H9 (cell line): ENCODE measurements at regions not wholly inside any gene's neighbourhood (a gene's known extent, or its start where the extent isn't known, plus 50 kb on each side); places are given as distances from the start of the nearest gene placed in this dataset.

ENCODE experiments used
- DNase-seq: peaks from one replicate; pipeline ENCODE4 v3.0.0-alpha.2; 2017
- H2AFZ ChIP-seq: one replicate; pipeline ENCODE4 v1.6.1; 2013; ENCODE audit warnings: mild to moderate bottlenecking, low read length, control low read depth, moderate library complexity
- H2AK5ac ChIP-seq: 2 replicates; pipeline ENCODE4 v1.6.1; 2013; ENCODE audit warnings: low read length, control low read depth, mixed read lengths; ENCODE audit not compliant: insufficient read length
- H2BK120ac ChIP-seq: one replicate; pipeline ENCODE4 v1.6.1; 2013; ENCODE audit warnings: low read depth, mild to moderate bottlenecking, low read length, control low read depth, inconsistent platforms; ENCODE audit not compliant: poor library complexity, severe bottlenecking
- H2BK12ac ChIP-seq: 2 replicates; pipeline ENCODE4 v1.6.1; 2013; ENCODE audit warnings: low read length, control low read depth, mixed read lengths, low read depth; ENCODE audit not compliant: insufficient read length
- H2BK15ac ChIP-seq: 2 replicates; pipeline ENCODE4 v1.6.1; 2013; ENCODE audit warnings: low read depth, low read length, control low read depth
- H2BK20ac ChIP-seq: one replicate; pipeline ENCODE4 v1.6.1; 2013; ENCODE audit warnings: low read depth, mild to moderate bottlenecking, low read length, control low read depth, inconsistent platforms; ENCODE audit not compliant: poor library complexity, severe bottlenecking
- H2BK5ac ChIP-seq: 2 replicates; pipeline ENCODE4 v1.6.1; 2013; ENCODE audit warnings: low read length, control low read depth, mixed read lengths; ENCODE audit not compliant: insufficient read length
- H3K14ac ChIP-seq: 2 replicates; pipeline ENCODE4 v1.6.1; 2013; ENCODE audit warnings: low read length, control low read depth; ENCODE audit not compliant: insufficient read depth
- H3K18ac ChIP-seq: 2 replicates; pipeline ENCODE4 v1.6.1; 2013; ENCODE audit warnings: low read depth, mild to moderate bottlenecking, mixed read lengths, low read length, control low read depth; ENCODE audit not compliant: insufficient read length
- H3K23ac ChIP-seq: 2 replicates; pipeline ENCODE4 v1.6.1; 2013; ENCODE audit warnings: low read length, control low read depth, mixed read lengths, low read depth; ENCODE audit not compliant: insufficient read length
- H3K23me2 ChIP-seq: 2 replicates; pipeline ENCODE4 v1.6.1; 2013; ENCODE audit warnings: low read depth, mild to moderate bottlenecking, mixed read lengths, low read length, control low read depth; ENCODE audit not compliant: insufficient read length, poor library complexity, severe bottlenecking
- H3K27ac ChIP-seq: 2 replicates; pipeline ENCODE4 v1.5.1; 2013; ENCODE audit warnings: low read length, control low read depth, mixed read lengths, low read depth; ENCODE audit not compliant: insufficient read length
- H3K27me3 ChIP-seq: 2 replicates; pipeline ENCODE4 v1.6.1; 2013; ENCODE audit warnings: low read length, control low read depth, inconsistent platforms; ENCODE audit not compliant: insufficient read depth
- H3K4ac ChIP-seq: 2 replicates; pipeline ENCODE4 v1.6.1; 2013; ENCODE audit warnings: low read depth, mild to moderate bottlenecking, control low read depth, inconsistent platforms, low read length, moderate library complexity
- H3K4me1 ChIP-seq: 2 replicates; pipeline ENCODE4 v1.6.1; 2013; ENCODE audit warnings: low read length, control low read depth, inconsistent platforms; ENCODE audit not compliant: insufficient read depth
- H3K4me2 ChIP-seq: 2 replicates; pipeline ENCODE4 v1.6.1; 2013; ENCODE audit warnings: low read length, control low read depth, mixed read lengths; ENCODE audit not compliant: insufficient read length, insufficient read depth
- H3K56ac ChIP-seq: 2 replicates; pipeline ENCODE4 v1.6.1; 2013; ENCODE audit warnings: low read depth, mild to moderate bottlenecking, mixed read lengths, low read length, control low read depth; ENCODE audit not compliant: insufficient read length
- H3K79me1 ChIP-seq: 2 replicates; pipeline ENCODE4 v1.6.1; 2013; ENCODE audit warnings: low read depth, mild to moderate bottlenecking, moderate library complexity, low read length, control low read depth, inconsistent platforms; ENCODE audit not compliant: insufficient read depth, poor library complexity, severe bottlenecking
- H3K79me2 ChIP-seq: 2 replicates; pipeline ENCODE4 v1.6.1; 2013; ENCODE audit warnings: low read length, control low read depth, inconsistent platforms; ENCODE audit not compliant: insufficient read depth
- H3K9ac ChIP-seq: 2 replicates; pipeline ENCODE4 v1.6.1; 2013; ENCODE audit warnings: low read length, control low read depth, mixed read lengths; ENCODE audit not compliant: insufficient read length; ENCODE audit errors: extremely low read depth
- H3K9me3 ChIP-seq: one replicate; pipeline ENCODE4 v1.6.1; 2013; ENCODE audit warnings: low read depth, low read length, inconsistent platforms; ENCODE audit not compliant: control insufficient read depth
- H3T11ph ChIP-seq: one replicate; pipeline ENCODE4 v1.6.1; 2013; ENCODE audit warnings: mild to moderate bottlenecking, low read length, control low read depth, inconsistent platforms
- H4K20me1 ChIP-seq: one replicate; pipeline ENCODE4 v1.6.1; 2013; ENCODE audit not compliant: control insufficient read depth, insufficient read length, insufficient read depth
- H4K5ac ChIP-seq: 2 replicates; pipeline ENCODE4 v1.6.1; 2013; ENCODE audit warnings: low read depth, mild to moderate bottlenecking, mixed read lengths, low read length, control low read depth; ENCODE audit not compliant: insufficient read length
- H4K8ac ChIP-seq: replicated peaks from 2 replicates; pipeline ENCODE4 v1.6.1; 2013; ENCODE audit warnings: low read length, control low read depth, mixed read lengths, low read depth; ENCODE audit not compliant: insufficient read length
- H4K91ac ChIP-seq: 2 replicates; pipeline ENCODE4 v1.6.1; 2013; ENCODE audit warnings: low read depth, mild to moderate bottlenecking, moderate library complexity, mixed read lengths, low read length, control low read depth; ENCODE audit not compliant: insufficient read length
- H3K27ac Mint-ChIP-seq, 3 experiments: 2 replicates in 2 of 3; 3 replicates in 1 of 3; pipeline ENCODE4 v1.8.0; 2020 to 2021; ENCODE audit warnings: mixed read lengths in 3 of 3, mild to moderate bottlenecking in 1 of 3, moderate library complexity in 1 of 3
- H3K27me3 Mint-ChIP-seq: 2 replicates; pipeline ENCODE4 v1.8.0; 2021; ENCODE audit warnings: low read depth, mild to moderate bottlenecking, moderate library complexity, mixed read lengths
- H3K36me3 Mint-ChIP-seq, 3 experiments: 2 replicates in 2 of 3; 3 replicates in 1 of 3; pipeline ENCODE4 v1.8.0; 2020 to 2021; ENCODE audit warnings: low read depth in 3 of 3, mixed read lengths in 3 of 3; ENCODE audit not compliant: insufficient read depth in 1 of 3
- H3K4me1 Mint-ChIP-seq, 2 experiments: 2 replicates each; pipeline ENCODE4 v1.8.0; 2020; ENCODE audit warnings: mixed read lengths in 2 of 2
- H3K4me3 Mint-ChIP-seq, 2 experiments: 2 replicates in 1 of 2; 3 replicates in 1 of 2; pipeline ENCODE4 v1.8.0; 2020 to 2021; ENCODE audit warnings: mild to moderate bottlenecking in 2 of 2, mixed read lengths in 2 of 2, moderate library complexity in 1 of 2
- H3K9me3 Mint-ChIP-seq, 2 experiments: 2 replicates in 1 of 2; 3 replicates in 1 of 2; pipeline ENCODE4 v1.8.0; 2020; ENCODE audit warnings: mild to moderate bottlenecking in 2 of 2, mixed read lengths in 2 of 2, moderate library complexity in 1 of 2
- WGBS: extraction: QIAGEN DNeasy Blood & Tissue Kit; methylation state at CpG from one replicate; pipeline ENCODE4 v1.1.7; 2013; ENCODE audit warnings: missing lambda C conversion rate, low lambda C conversion rate, mixed read lengths; ENCODE audit not compliant: insufficient read length; ENCODE audit errors: extremely low coverage; 5-methylcytosine and 5-hydroxymethylcytosine counted together
- TF ChIP-seq, protein P1 (sequence below): fragments of 200-600 bp; sonication (generic); conservative IDR thresholded peaks from 3 replicates; pipeline ENCODE4 v1.8.0; 2021; ENCODE audit warnings: antibody characterized with exemption, mild to moderate bottlenecking

DNA sequence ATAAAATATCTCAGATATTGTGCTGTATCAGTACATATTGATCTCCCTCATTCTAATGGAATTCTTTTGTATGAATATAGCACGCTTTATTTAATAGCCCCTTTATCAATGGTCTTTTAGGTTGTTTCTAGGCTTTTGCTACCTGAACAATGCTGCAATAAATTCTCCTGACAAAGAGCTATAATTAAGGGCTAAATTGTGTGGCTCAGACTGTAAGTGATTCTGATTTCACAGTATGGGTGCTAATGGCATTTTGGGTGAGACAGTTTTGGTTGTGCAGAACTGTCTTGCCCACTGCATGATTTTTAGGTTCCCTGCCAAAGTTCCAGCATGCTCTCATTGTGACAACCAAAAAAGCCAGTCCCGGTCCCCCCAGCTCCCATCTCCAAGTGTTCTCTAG lies 363.2 kb downstream of the REEP3 start:
- Mint-ChIP-seq H3K4me3 (no peak overlapping the region), H3K27ac (no peak overlapping the region; a peak in 1 of 7 replicates), H3K4me1 (peaks cover 17 to 26% of the 10 kb centered on the region in 2 experiments), H3K9me3 (peaks cover 2 to 7% of the 10 kb centered on the region in 2 experiments; a peak in 3 of 5 replicates), H3K36me3 (peaks cover 0 to 4% (median 0%) of the 10 kb centered on the region in 3 experiments; a peak in 2 of 7 replicates), H3K27me3 (peaks cover 7% of the 10 kb centered on the region)
- Histone ChIP-seq H3K27ac (no peak overlapping the region), H2AK5ac (no peak overlapping the region), H2BK5ac (no peak overlapping the region), H3K4me1 (no peaks in the 10 kb centered on the region), H3K4me2 (no peak overlapping the region), H3K79me1 (no peaks in the 10 kb centered on the region), H2BK12ac (no peak overlapping the region), H3K79me2 (no peaks in the 10 kb centered on the region), H2BK120ac (no peak overlapping the region), H3K18ac (no peak overlapping the region), H3K23me2 (no peaks in the 10 kb centered on the region), H2BK15ac (no peak overlapping the region), H2AFZ (no peak overlapping the region), H4K5ac (no peak overlapping the region), H3K9me3 (no peaks in the 10 kb centered on the region), H4K8ac (no peak overlapping the region), H2BK20ac (no peak overlapping the region), H4K91ac (no peak overlapping the region), H3K14ac (no peak overlapping the region), H3T11ph (no peak overlapping the region), H3K4ac (no peak overlapping the region), H3K9ac (no peak overlapping the region), H3K23ac (no peak overlapping the region), H3K27me3 (no peaks in the 10 kb centered on the region), H3K56ac (no peak overlapping the region), H4K20me1 (no peaks in the 10 kb centered on the region)
- DNase-seq = no peak
- TF ChIP-seq, protein P1, sequence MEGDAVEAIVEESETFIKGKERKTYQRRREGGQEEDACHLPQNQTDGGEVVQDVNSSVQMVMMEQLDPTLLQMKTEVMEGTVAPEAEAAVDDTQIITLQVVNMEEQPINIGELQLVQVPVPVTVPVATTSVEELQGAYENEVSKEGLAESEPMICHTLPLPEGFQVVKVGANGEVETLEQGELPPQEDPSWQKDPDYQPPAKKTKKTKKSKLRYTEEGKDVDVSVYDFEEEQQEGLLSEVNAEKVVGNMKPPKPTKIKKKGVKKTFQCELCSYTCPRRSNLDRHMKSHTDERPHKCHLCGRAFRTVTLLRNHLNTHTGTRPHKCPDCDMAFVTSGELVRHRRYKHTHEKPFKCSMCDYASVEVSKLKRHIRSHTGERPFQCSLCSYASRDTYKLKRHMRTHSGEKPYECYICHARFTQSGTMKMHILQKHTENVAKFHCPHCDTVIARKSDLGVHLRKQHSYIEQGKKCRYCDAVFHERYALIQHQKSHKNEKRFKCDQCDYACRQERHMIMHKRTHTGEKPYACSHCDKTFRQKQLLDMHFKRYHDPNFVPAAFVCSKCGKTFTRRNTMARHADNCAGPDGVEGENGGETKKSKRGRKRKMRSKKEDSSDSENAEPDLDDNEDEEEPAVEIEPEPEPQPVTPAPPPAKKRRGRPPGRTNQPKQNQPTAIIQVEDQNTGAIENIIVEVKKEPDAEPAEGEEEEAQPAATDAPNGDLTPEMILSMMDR = no peak
- no CpG with 5 or more reads among the region's 2 CpGs for WGBS
